ENCODE measurements at regions not wholly inside any gene's neighbourhood (a gene's known extent, or its start where the extent isn't known, plus 50 kb on each side); places are given as distances from the start of the nearest gene placed in this dataset.

GRCh38 chr12:97758194-97758501 lies 295.5 kb downstream of the RMST start:
- no peaks in the 10 kb centered on the region for H3K79me2 ChIP-seq (ENCODE audit: insufficient read depth, low read length)
- no peaks in the 10 kb centered on the region for H4K20me1 ChIP-seq (ENCODE audit: control insufficient read depth, insufficient read depth, insufficient read length)
- no CpG with 5 or more reads among the region's 1 CpG for WGBS (ENCODE audit: extremely low coverage, insufficient read length, low lambda C conversion rate)
- no peak overlapping the region for H2BK120ac ChIP-seq (ENCODE audit: low read depth, low read length, poor library complexity, severe bottlenecking)
- peaks cover 9% of the 10 kb centered on the region for H3K9me3 ChIP-seq (ENCODE audit: control insufficient read depth, low read depth, low read length)
- no peak overlapping the region for H3K9ac ChIP-seq (ENCODE audit: extremely low read depth, insufficient read length, low read length)
- H3K4me1 ChIP-seq (ENCODE audit: insufficient read depth, low read length), result no peaks in the 10 kb centered on the region
- no peak overlapping the region for H3T11ph ChIP-seq (ENCODE audit: low read length)
- no peaks in the 10 kb centered on the region for H3K27me3 ChIP-seq (ENCODE audit: insufficient read depth, low read length)
- no peaks in the 10 kb centered on the region for H3K27me3 Mint-ChIP-seq (ENCODE audit: low read depth)
- no peak overlapping the region for H2BK15ac ChIP-seq (ENCODE audit: low read depth, low read length)
- H3K14ac ChIP-seq (ENCODE audit: insufficient read depth, low read length), result no peak overlapping the region
- no peak overlapping the region for H3K4me3 Mint-ChIP-seq
- peaks cover 3 to 8% of the 10 kb centered on the region in 2 experiments for H3K9me3 Mint-ChIP-seq
- H3K23me2 ChIP-seq (ENCODE audit: insufficient read length, low read depth, low read length, poor library complexity, severe bottlenecking), result no peaks in the 10 kb centered on the region
- no peak overlapping the region for H3K27ac Mint-ChIP-seq
- no peak overlapping the region for H4K8ac ChIP-seq (replicated peaks; ENCODE audit: insufficient read length, low read depth, low read length)
- peaks cover 12% of the 10 kb centered on the region in 2 experiments; a peak in 3 of 4 replicates for H3K4me1 Mint-ChIP-seq
- no peak overlapping the region for H3K4me2 ChIP-seq (ENCODE audit: insufficient read depth, insufficient read length, low read length)
- H3K18ac ChIP-seq (ENCODE audit: insufficient read length, low read depth, low read length), result no peak overlapping the region
- H2BK12ac ChIP-seq (ENCODE audit: insufficient read length, low read depth, low read length), result no peak overlapping the region
- no peak overlapping the region for H3K56ac ChIP-seq (ENCODE audit: insufficient read length, low read depth, low read length)
- no peak for TF ChIP-seq CTCF (conservative IDR thresholded peaks at IDR 0.05)
- no peak overlapping the region for H4K91ac ChIP-seq (ENCODE audit: insufficient read length, low read depth, low read length)
- H2AK5ac ChIP-seq (ENCODE audit: insufficient read length, low read length), result no peak overlapping the region
- no peak overlapping the region for H2BK5ac ChIP-seq (ENCODE audit: insufficient read length, low read length)
- no peak overlapping the region for H2AFZ ChIP-seq (ENCODE audit: low read length)
- H3K79me1 ChIP-seq (ENCODE audit: insufficient read depth, low read depth, low read length, poor library complexity, severe bottlenecking), result no peaks in the 10 kb centered on the region
- no peak overlapping the region for H2BK20ac ChIP-seq (ENCODE audit: low read depth, low read length, poor library complexity, severe bottlenecking)
- H3K27ac ChIP-seq (ENCODE audit: insufficient read length, low read depth, low read length), result no peak overlapping the region
- H3K23ac ChIP-seq (ENCODE audit: insufficient read length, low read depth, low read length), result no peak overlapping the region
- no peak for DNase-seq
- H4K5ac ChIP-seq (ENCODE audit: insufficient read length, low read depth, low read length), result no peak overlapping the region
- H3K36me3 Mint-ChIP-seq (ENCODE audit: insufficient read depth in 1 of 3, low read depth in 3 of 3), result peaks cover 0 to 12% (median 0%) of the 10 kb centered on the region in 3 experiments; a peak in 3 of 7 replicates
- no peak overlapping the region for H3K4ac ChIP-seq (ENCODE audit: low read depth, low read length)

Data from H9 (cell line).